GM12892 (cell line): ENCODE measurements at regions not wholly inside any gene's neighbourhood (a gene's known extent, or its start where the extent isn't known, plus 50 kb on each side); places are given as distances from the start of the nearest gene placed in this dataset.

Experiments used
- POLR2A ChIP-seq: IDR thresholded peaks from 2 replicates; pipeline ENCODE4 v1.6.1; 2011; ENCODE audit warnings: low read depth, low read length, control low read depth
- POLR2AphosphoS5 ChIP-seq: IDR thresholded peaks from 2 replicates; pipeline ENCODE4 v1.6.1; 2011; ENCODE audit warnings: low read depth, low read length, control low read depth

DNA sequence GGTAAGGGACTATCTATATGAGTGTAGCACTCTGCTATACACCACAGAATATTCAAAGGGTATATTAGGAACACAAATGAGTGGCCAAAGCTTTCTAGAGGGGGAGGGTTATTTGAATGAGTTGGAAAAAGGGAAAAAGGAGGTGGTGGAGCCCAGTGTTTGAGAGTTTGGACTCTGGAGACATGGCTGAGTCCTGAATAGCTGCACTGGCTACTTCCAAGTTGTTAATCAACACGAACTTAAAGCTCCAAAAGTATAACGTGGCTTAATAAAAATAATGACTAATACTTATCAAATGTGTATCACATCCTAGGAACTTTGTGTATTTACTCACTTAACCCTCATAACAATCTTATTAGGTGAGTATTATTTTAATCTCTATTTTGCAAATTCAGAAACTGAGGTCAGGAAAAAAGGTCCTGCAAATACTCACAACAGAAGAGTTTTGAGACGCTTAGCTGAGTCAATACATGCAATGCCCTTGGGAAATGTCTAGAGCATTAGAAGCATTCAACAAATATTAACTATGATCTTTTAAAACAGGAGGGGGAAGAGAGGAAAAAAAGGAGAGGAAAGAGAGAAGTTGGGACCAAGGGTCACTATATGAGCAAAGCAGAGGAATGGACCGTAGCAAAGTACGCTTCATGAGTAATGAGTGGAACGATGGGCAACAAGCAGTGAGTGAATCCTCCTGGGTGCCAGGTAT is 189.5 kb upstream of the HMGA2 start:
- TF ChIP-seq POLR2A = no peak
- TF ChIP-seq POLR2AphosphoS5 = no peak
